Ovary (tissue), 7 donors: ENCODE measurements at regions not wholly inside any gene's neighbourhood (a gene's known extent, or its start where the extent isn't known, plus 50 kb on each side); places are given as distances from the start of the nearest gene placed in this dataset.

ENCODE experiments used
- DNase-seq, 5 donors: peaks; one replicate each; pipeline ENCODE4 v3.0.0-alpha.2; 2019 to 2020
- H3K27ac ChIP-seq, 2 donors: fragments of 200-600 bp; one replicate each; pipeline versions ENCODE4 v1.5.1 to v1.8.0; 2019 to 2022
- H3K27me3 ChIP-seq: fragments of 200-600 bp; one replicate; pipeline ENCODE4 v1.8.0; 2022
- H3K36me3 ChIP-seq: fragments of 200-600 bp; sonication (generic); one replicate; pipeline ENCODE4 v1.5.1; 2019
- H3K4me1 ChIP-seq: one replicate; pipeline ENCODE4 v1.8.1; 2013; ENCODE audit warnings: mild to moderate bottlenecking, moderate library complexity; ENCODE audit not compliant: insufficient read depth
- H3K4me3 ChIP-seq: fragments of 200-600 bp; sonication (generic); one replicate; pipeline ENCODE4 v1.5.1; 2017
- H3K9me3 ChIP-seq, 2 donors: fragments of 200-600 bp in 1 of 2; sonication (generic) in 1 of 2; one replicate each; pipeline versions ENCODE4 v1.5.1 to v1.8.1; 2013 to 2019; ENCODE audit warnings: mild to moderate bottlenecking in 1 of 2, moderate library complexity in 1 of 2
- EP300 ChIP-seq: sonication (generic); formaldehyde crosslinking; IDR thresholded peaks from one replicate; pipeline ENCODE4 v1.6.1; 2017; ENCODE audit warnings: antibody characterized with exemption
- POLR2A ChIP-seq: fragments of 450-650 bp; IDR thresholded peaks from one replicate; pipeline ENCODE4 v1.6.1; 2017; ENCODE audit warnings: antibody characterized with exemption, mild to moderate bottlenecking, moderate library complexity
- WGBS, 3 donors: extraction: QIAGEN DNeasy Blood & Tissue Kit in 1 of 3; methylation state at CpG; one replicate each; pipeline versions ENCODE4 v1.1.5 to v1.1.7; 2013 to 2017; 5-methylcytosine and 5-hydroxymethylcytosine counted together
- intact Hi-C, 4 donors: fragments of 100-400 bp; cut with DNase I; formaldehyde crosslinking; loops; one replicate each; pipeline versions ENCODE4 v1.11.0 to v1.15.1; 2022 to 2023
- TF ChIP-seq, protein P1 (sequence below), 3 donors: fragments of 450-650 bp in 2 of 3; fragments of 200-600 bp in 1 of 3; IDR thresholded peaks; one replicate each; pipeline versions ENCODE4 v1.5.1 to v1.8.0; 2016 to 2022; ENCODE audit warnings: antibody characterized with exemption in 3 of 3, mild to moderate bottlenecking in 1 of 3
- donor health status: DM: no; HTN: no; CAD: no; lungs with moderate emphysema.
- donor health status: DM: no; HTN: no; CAD: no.
- donor health status: Bipolar disorder and iron deficiency.
- donor health status: DM: no; HTN: no; CAD: no.
- donor health status: DM: yes; HTN: yes; CAD: no.

- Histone ChIP-seq H3K9me3 (no peaks in the 10 kb centered on the region), H3K4me3 (no peak overlapping the region), H3K27me3 (no peaks in the 10 kb centered on the region), H3K4me1 (no peaks in the 10 kb centered on the region), H3K36me3 (no peaks in the 10 kb centered on the region), H3K27ac (no peak overlapping the region)
- DNase-seq, result no peak
- TF ChIP-seq EP300 (no peak), POLR2A (no peak)
- TF ChIP-seq, protein P1, sequence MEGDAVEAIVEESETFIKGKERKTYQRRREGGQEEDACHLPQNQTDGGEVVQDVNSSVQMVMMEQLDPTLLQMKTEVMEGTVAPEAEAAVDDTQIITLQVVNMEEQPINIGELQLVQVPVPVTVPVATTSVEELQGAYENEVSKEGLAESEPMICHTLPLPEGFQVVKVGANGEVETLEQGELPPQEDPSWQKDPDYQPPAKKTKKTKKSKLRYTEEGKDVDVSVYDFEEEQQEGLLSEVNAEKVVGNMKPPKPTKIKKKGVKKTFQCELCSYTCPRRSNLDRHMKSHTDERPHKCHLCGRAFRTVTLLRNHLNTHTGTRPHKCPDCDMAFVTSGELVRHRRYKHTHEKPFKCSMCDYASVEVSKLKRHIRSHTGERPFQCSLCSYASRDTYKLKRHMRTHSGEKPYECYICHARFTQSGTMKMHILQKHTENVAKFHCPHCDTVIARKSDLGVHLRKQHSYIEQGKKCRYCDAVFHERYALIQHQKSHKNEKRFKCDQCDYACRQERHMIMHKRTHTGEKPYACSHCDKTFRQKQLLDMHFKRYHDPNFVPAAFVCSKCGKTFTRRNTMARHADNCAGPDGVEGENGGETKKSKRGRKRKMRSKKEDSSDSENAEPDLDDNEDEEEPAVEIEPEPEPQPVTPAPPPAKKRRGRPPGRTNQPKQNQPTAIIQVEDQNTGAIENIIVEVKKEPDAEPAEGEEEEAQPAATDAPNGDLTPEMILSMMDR (IDR thresholded peaks at IDR 0.05), result no peak
- intact Hi-C loops, result no loop called here
- WGBS, 3 donors, result 82 to 83% (median 83%) methylated on average over 6 of the region's 6 CpGs
Observed at GRCh38 chr4:31272331-31273061, 552.3 kb downstream of the PCDH7 start.

DNA sequence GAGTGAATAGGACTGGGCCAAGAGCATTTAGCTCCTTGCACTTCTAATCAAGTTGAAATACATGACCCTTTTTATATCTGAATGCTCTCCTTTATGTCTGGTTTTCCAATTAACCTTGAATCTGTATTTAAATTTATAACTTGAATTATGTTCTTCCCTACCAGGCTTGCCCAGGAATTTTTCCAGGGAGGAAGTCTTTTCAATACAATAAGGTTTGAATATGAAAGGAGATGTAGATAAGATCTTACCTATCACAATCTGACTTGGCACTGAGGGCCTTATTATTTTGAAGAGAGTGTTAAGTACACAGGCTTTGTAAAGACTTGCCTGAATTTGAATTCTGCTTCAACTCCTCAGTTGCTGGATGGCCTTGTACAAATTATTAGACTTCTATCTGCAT, 555.7 kb downstream of the PCDH7 start:
- H3K4me1 ChIP-seq, result no peaks in the 10 kb centered on the region
- no peaks in the 10 kb centered on the region for H3K36me3 ChIP-seq
- H3K9me3 ChIP-seq, result no peaks in the 10 kb centered on the region
- no peak overlapping the region for H3K27ac ChIP-seq
- no peak overlapping the region for H3K4me3 ChIP-seq
- no peak for DNase-seq
- intact Hi-C loops, result no loop called here
- H3K27me3 ChIP-seq, result no peaks in the 10 kb centered on the region
- TF ChIP-seq, protein P1 (IDR thresholded peaks at IDR 0.05), result no peak
- no peak for TF ChIP-seq EP300
- no peak for TF ChIP-seq POLR2A

DNA sequence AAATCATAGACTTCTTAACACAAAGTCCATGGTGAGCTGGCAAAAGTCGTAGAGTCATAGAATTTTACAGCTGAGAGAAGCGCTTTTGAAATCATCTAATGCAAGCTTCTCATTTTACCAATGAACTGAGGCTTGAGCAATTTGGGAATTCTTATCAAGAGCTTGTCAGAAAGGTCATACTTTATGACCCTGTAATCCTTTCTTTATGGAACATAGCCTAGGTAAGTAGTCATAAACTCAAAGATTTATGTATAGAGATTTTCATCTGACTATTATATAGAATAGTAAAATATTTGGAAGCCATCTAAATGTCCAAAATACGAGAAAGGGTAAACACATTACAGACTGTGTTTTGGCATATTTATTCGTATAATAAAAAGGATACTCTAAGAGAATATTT, 563.5 kb downstream of the PCDH7 start:
- DNase-seq, result no peak
- intact Hi-C loops, result no loop called here
- TF ChIP-seq POLR2A (no peak), EP300 (no peak)
- TF ChIP-seq, protein P1 (IDR thresholded peaks at IDR 0.05), result no peak
- no peaks in the 10 kb centered on the region for H3K36me3 ChIP-seq
- H3K4me3 ChIP-seq, result no peak overlapping the region
- H3K9me3 ChIP-seq, result no peaks in the 10 kb centered on the region
- no peaks in the 10 kb centered on the region for H3K4me1 ChIP-seq
- 41 to 76% (median 75%) methylated on average over 4 of the region's 4 CpGs for WGBS, 3 donors
- H3K27me3 ChIP-seq, result no peaks in the 10 kb centered on the region
- no peak overlapping the region for H3K27ac ChIP-seq

GRCh38 chr4:31290836-31291235, 570.7 kb downstream of the PCDH7 start:
- intact Hi-C loops, result no loop called here
- Histone ChIP-seq H3K9me3 (no peaks in the 10 kb centered on the region), H3K27ac (no peak overlapping the region), H3K4me3 (no peak overlapping the region), H3K27me3 (no peaks in the 10 kb centered on the region), H3K36me3 (no peaks in the 10 kb centered on the region), H3K4me1 (no peaks in the 10 kb centered on the region)
- 40 to 48% (median 43%) methylated on average over 3 of the region's 3 CpGs for WGBS, 3 donors
- DNase-seq, result no peak
- TF ChIP-seq EP300 (no peak), POLR2A (no peak)
- TF ChIP-seq, protein P1 (IDR thresholded peaks at IDR 0.05), result no peak
